ENCODE measurements at regions not wholly inside any gene's neighbourhood (a gene's known extent, or its start where the extent isn't known, plus 50 kb on each side); places are given as distances from the start of the nearest gene placed in this dataset.

DNA sequence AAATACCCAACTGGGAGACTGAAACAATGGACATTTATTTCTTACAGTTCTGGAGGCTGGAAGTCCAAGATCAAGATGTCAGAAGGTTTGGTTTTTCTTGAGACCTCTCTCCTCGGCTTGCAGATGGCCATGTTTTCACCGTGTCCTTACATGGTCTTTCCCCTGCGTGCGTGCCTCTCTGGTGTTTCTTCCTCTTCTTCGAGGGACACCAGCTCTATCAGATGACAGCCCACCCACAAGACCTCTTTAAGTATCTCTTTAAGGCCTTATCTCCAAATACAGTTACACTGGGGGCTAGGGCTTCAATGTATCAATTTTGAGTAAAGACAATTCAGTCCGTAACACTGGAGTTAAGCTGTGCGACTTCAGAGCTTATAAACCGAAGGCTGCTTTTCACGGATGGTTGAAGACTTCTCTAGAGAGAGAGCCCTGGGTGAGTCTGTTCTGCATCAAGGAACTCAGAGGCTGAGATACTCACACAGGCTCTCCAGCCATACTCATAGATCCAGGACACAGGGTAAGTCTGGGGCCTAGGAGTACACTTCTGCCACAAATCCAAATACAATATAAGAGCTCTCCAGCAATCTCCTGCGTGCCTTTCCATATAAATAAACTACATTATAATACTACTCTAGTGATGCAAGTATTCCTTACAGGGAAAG, 339.9 kb upstream of the PKDCC start:
- Mint-ChIP-seq H3K27ac (no peak overlapping the region), H3K36me3 (no peaks in the 10 kb centered on the region), H3K9me3 (no peaks in the 10 kb centered on the region)
- DNase-seq (ENCODE audit: low spot score in 2 of 2), result no peak
- no peak for ATAC-seq

GRCh38 chr2:41709702-41710599, 337.9 kb upstream of the PKDCC start:
- H3K27ac Mint-ChIP-seq, result no peak overlapping the region
- H3K36me3 Mint-ChIP-seq, result no peaks in the 10 kb centered on the region
- no peak for DNase-seq (ENCODE audit: low spot score in 2 of 2)
- ATAC-seq, result peak; percentile 35 to 83
- H3K9me3 Mint-ChIP-seq, result no peaks in the 10 kb centered on the region

DNA sequence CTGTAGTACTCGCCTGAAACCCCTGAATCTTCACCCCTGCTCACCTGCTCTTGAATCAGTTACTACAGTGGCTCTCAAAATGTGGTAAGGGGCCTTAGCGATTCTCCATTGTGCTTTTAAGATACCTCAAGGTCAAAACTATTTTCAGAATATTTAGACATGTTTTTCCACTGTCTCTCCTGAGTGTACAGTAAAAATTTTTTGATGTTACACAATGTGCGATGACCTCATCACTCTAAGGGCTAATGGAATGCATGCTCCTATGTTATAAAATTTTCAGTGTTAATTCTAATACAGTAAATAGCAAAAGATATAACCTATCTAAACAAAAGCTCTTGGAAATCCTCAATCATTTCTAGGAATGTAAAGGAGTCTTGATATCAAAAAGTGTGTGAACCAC, 336.9 kb upstream of the PKDCC start:
- no peaks in the 10 kb centered on the region for H3K36me3 Mint-ChIP-seq
- no peaks in the 10 kb centered on the region for H3K9me3 Mint-ChIP-seq
- no peak overlapping the region for H3K27ac Mint-ChIP-seq
- ATAC-seq, result no peak
- no peak for DNase-seq (ENCODE audit: low spot score in 2 of 2)

- ATAC-seq, result no peak
- Mint-ChIP-seq H3K27ac (no peak overlapping the region), H3K36me3 (no peaks in the 10 kb centered on the region), H3K9me3 (no peaks in the 10 kb centered on the region)
- DNase-seq (ENCODE audit: low spot score in 2 of 2), result no peak
These were observed 336.1 kb upstream of the PKDCC start for GRCh38 chr2:41711736-41712135.

DNA sequence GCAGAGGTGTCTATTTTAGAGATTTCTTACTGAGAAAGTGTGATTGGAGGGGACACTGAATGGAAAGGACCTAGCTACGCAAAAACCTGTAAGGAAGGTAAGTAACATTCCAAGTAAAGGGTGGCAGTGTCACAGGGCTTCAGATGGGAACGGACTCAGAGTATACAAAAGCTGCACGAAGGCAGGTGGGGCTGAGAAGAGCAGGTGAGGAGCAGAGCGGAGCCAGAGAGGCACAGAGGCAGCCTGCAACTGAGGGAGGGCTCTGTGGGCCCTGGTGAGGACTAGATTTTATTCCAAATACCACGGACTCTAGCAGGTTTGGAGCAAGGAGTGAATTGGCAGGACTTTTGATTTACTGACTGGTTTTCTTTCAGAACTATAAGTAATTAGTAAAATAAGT, 331.3 kb upstream of the PKDCC start:
- Mint-ChIP-seq H3K36me3 (no peaks in the 10 kb centered on the region), H3K9me3 (no peaks in the 10 kb centered on the region), H3K27ac (no peak overlapping the region)
- ATAC-seq (no peak), DNase-seq (ENCODE audit: low spot score in 2 of 2) (no peak)

- H3K27ac Mint-ChIP-seq, result no peak overlapping the region
- H3K36me3 Mint-ChIP-seq, result no peaks in the 10 kb centered on the region
- no peaks in the 10 kb centered on the region for H3K9me3 Mint-ChIP-seq
- ATAC-seq (no peak), DNase-seq (ENCODE audit: low spot score in 2 of 2) (no peak)
These were observed 330.0 kb upstream of the PKDCC start for GRCh38 chr2:41717839-41718238.

GRCh38 chr2:41718705-41719104, 329.1 kb upstream of the PKDCC start:
- H3K27ac Mint-ChIP-seq, result no peak overlapping the region
- no peaks in the 10 kb centered on the region for H3K36me3 Mint-ChIP-seq
- no peaks in the 10 kb centered on the region for H3K9me3 Mint-ChIP-seq
- no peak for ATAC-seq
- no peak for DNase-seq (ENCODE audit: low spot score in 2 of 2)

GRCh38 chr2:41719756-41720155, 328.1 kb upstream of the PKDCC start:
- no peaks in the 10 kb centered on the region for H3K9me3 Mint-ChIP-seq
- ATAC-seq, result no peak

DNA sequence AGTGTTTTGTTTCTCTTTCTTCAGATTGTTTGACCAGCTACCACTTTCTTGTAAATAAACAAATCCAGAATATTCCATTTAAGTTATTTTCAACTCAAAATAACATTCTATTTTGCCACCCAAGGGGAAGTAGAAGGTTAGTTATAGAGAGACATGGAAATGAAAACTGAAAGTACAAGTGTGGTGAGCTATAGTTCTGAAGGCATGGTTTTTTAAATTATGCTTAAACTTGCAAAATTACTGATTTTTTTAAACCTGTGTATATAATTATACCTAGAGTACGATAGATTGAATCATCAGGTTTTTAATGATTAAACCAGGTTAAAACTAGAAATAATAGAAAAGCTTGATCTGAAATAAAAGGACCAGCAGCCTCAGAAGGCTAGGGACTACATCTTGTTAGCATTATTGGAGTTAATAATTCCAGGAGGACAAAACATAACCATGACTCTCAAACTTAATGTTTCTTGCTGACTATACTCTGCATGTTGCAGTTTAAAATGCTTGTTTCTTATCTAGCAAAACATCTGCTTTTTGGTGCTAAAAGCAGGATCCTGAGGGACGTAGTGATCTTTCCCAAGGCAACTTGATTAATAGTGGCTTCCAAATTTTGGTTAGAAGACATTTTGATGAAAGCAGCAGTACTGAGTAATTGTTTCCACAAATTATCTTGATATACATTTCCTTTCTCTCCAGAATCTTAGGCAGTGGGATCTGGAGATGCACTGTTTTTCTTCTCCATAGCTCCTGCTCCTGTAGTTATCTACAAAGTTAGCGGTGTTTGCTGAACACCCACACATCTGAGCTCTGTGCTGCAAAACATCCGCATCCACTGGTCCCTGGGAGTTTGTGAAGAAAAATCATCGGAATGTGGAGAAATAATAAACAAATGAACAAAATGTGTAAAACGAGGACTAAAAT, 327.2 kb upstream of the PKDCC start:
- ATAC-seq (no peak), DNase-seq (ENCODE audit: low spot score in 2 of 2) (no peak)
- Mint-ChIP-seq H3K27ac (no peak overlapping the region), H3K9me3 (no peaks in the 10 kb centered on the region), H3K36me3 (no peaks in the 10 kb centered on the region)

More at GRCh38 chr2:41719756-41720155, 328.1 kb upstream of the PKDCC start:
- Mint-ChIP-seq H3K27ac (no peak overlapping the region), H3K36me3 (no peaks in the 10 kb centered on the region)
- no peak for DNase-seq (ENCODE audit: low spot score in 2 of 2)

- Mint-ChIP-seq H3K36me3 (no peaks in the 10 kb centered on the region), H3K27ac (no peak overlapping the region), H3K9me3 (no peaks in the 10 kb centered on the region)
- DNase-seq (ENCODE audit: low spot score in 2 of 2) (no peak), ATAC-seq (no peak)
These were observed 325.0 kb upstream of the PKDCC start for GRCh38 chr2:41722668-41723369.

DNA sequence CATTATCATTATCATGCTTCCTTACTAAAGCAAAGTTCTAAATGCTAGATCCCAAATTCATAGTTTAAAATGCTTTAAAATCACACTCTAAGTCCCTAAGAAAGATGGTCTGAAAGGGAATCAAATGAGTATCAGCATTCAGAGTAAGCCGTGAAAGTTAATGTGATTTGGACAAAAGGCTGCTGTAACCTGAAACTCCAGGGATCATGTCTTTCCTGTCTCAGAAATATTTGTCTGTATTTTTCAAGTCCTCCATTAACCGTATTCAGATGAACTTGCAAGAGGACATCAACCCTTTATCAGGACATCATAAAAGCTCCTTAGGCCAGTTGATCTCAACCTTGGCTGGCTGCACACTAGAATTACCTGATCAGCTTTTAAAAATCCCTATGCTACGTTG, 324.3 kb upstream of the PKDCC start:
- no peak for ATAC-seq
- Mint-ChIP-seq H3K9me3 (no peaks in the 10 kb centered on the region), H3K36me3 (no peaks in the 10 kb centered on the region), H3K27ac (no peak overlapping the region)
- DNase-seq (ENCODE audit: low spot score in 2 of 2), result no peak

GRCh38 chr2:41724465-41724864, 323.4 kb upstream of the PKDCC start:
- Mint-ChIP-seq H3K36me3 (no peaks in the 10 kb centered on the region), H3K27ac (no peak overlapping the region), H3K9me3 (no peaks in the 10 kb centered on the region)
- no peak for ATAC-seq
- DNase-seq (ENCODE audit: low spot score in 2 of 2), result no peak

- Mint-ChIP-seq H3K36me3 (no peaks in the 10 kb centered on the region), H3K9me3 (no peaks in the 10 kb centered on the region), H3K27ac (no peak overlapping the region)
- no peak for ATAC-seq
- no peak for DNase-seq (ENCODE audit: low spot score in 2 of 2)
These were observed 321.9 kb upstream of the PKDCC start for GRCh38 chr2:41725901-41726300.

- Mint-ChIP-seq H3K9me3 (no peaks in the 10 kb centered on the region), H3K36me3 (no peaks in the 10 kb centered on the region), H3K27ac (no peak overlapping the region)
- DNase-seq (ENCODE audit: low spot score in 2 of 2) (no peak), ATAC-seq (no peak)
These were observed 321.5 kb upstream of the PKDCC start for GRCh38 chr2:41726364-41726763.

DNA sequence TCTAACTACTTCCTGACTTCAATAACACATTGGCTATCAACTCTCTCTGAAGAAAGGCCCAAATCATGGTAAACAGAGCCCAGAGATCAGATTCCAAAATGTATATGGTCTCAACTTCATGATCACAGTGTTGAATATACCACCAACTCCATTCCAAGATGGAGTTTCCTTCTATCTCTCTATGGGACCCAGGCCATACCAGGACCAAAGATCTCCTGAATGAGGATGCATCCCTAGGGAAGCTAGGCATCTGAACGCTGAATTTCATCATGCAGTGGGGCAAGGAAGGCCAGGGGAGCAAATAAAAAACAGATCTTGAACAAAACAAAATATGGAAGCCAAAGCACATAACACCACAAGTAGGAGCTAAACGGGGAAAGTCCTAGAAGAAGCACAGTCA, 320.7 kb upstream of the PKDCC start:
- H3K9me3 Mint-ChIP-seq, result no peaks in the 10 kb centered on the region
- no peaks in the 10 kb centered on the region for H3K36me3 Mint-ChIP-seq
- ATAC-seq (no peak), DNase-seq (ENCODE audit: low spot score in 2 of 2) (no peak)
- H3K27ac Mint-ChIP-seq, result no peak overlapping the region

- ATAC-seq (no peak), DNase-seq (ENCODE audit: low spot score in 2 of 2) (no peak)
- Mint-ChIP-seq H3K9me3 (no peaks in the 10 kb centered on the region), H3K36me3 (no peaks in the 10 kb centered on the region), H3K27ac (no peak overlapping the region)
These were observed 320.1 kb upstream of the PKDCC start for GRCh38 chr2:41727711-41728110.
